ENCODE measurements at regions not wholly inside any gene's neighbourhood (a gene's known extent, or its start where the extent isn't known, plus 50 kb on each side); places are given as distances from the start of the nearest gene placed in this dataset.
"Not testable (repeated sequence)": the region's sequence is repeated elsewhere in the genome, so short reads cannot be mapped to it uniquely, and the experiment has no call there.

DNA sequence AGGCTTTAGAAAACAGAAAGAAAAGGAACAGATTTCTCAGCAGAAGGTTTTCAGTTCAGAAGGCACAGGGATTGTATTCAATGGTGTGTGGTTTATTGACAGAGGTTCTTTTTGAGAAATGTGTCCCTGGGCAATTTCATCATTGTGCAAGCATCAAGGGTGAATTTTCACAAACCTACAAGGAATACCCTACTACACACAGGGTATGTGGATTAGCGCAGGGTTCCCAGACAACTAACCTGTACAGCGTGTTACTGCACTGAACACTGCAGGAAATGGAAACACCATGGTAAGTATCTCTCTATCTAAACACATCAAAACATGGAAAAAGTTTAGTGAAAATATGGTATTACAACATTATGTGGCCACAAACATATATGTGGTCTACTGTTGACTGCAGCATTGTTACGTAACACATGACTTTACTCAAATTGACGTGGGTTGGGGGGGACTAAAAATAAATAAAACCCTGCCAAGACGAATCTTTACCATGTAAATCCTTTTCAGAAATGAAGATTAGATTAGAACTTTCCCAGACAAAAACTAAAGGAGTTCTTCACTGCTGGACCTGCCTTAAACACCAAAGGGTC lies 893.1 kb downstream of the TMEM121 start:
- DNase-seq (ENCODE audit: missing footprints): no peak
- intact Hi-C loops (cut with DNase I): no loop called here
- no peak for ATAC-seq

DNA sequence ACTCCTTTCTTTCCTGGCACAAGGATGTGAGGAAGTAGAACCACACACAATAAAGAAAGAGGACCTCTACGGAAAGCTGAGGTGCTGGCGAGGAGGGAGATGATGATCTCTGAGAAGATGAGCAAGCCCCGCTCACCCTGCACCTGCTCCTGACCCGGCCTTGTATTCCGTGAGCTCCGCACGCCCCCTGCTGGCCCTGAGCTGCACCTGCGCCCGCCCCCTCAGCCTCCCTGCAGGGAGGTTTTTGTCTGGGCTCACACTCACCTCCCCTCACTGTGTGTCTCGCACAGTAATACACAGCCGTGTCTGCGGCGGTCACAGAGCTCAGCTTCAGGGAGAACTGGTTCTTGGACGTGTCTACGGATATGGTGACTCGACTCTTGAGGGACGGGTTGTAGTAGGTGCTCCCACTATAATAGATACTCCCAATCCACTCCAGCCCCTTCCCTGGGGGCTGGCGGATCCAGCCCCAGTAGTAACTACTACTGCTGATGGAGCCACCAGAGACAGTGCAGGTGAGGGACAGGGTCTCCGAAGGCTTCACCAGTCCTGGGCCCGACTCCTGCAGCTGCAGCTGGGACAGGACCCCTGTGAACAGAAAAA lies 895.1 kb downstream of the TMEM121 start:
- DNase-seq (ENCODE audit: missing footprints): peak; percentile 72
- intact Hi-C loops (cut with DNase I); ATAC-seq: not testable (repeated sequence)

DNA sequence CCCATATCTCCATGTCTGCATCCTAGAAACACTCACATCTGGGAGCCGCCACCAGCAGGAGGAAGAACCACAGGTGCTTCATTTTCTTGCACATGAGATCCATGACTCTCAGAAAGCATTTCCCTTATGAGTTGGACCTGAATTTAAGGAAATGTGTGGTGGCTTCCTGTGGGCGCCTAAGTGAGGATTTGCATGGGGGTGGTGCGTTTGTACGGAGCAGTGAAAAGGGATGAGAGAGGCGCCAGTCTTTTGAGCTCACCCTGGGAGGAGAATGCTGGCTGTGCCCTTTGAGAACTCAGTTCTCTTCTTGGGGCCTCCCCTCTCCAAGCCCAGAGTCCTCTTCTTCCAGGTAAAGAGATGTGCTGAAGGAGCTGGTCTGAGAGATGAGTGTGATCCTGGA lies 895.7 kb downstream of the TMEM121 start:
- ATAC-seq (no peak), DNase-seq (ENCODE audit: missing footprints) (no peak)
- intact Hi-C loops (cut with DNase I): no loop called here

DNA sequence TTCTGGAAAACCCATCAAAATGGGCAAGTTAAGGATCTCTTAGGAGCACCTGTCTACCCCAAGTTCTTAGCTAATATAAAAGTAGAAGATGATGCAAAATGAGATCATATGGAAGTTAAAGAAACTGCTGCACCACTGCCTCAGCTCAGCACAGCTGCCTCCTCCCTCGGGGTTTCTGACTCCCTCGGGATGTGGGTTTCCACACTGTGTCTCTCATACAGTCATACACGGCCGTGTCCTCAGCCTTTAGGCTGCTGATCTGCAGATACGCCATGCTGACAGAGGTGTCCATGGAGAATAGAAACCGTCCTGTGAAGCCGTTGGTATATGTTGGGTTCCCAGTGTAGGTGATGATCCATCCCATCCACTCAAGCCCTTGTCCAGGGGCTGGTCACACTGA lies 898.8 kb downstream of the TMEM121 start:
- intact Hi-C loops (cut with DNase I); DNase-seq (ENCODE audit: missing footprints); ATAC-seq: not testable (repeated sequence)

DNA sequence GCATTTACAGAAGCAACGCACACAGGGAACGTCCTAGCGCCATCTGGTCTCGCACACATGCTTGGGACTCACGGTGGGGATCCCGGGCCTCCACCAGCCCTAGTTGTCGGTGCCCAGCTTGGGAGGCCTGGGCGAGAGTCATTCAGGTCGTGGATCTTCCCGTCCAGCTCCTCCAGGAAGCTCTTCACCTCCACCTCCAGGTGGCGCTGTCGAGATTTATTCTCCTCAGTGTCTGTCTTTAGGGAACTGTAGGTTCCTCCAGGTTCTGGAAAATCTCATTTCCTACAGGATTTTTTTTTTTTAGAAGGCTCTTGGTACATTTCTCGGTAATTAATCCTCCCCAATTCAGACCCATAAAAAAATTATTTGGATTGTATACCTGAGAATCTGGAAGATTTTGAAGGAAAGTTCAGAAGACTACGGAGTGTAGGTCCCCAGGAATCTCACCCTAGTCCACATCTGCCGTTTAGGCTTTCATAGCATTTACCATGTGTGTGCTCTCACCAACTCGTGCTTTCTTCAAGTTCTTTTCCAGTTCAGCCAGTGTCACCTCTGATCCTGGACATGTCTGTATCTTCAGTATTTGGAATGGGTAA lies 910.0 kb downstream of the TMEM121 start:
- DNase-seq (ENCODE audit: missing footprints) (peak; percentile 54), ATAC-seq (no peak)
- intact Hi-C loops (cut with DNase I): no loop called here

DNA sequence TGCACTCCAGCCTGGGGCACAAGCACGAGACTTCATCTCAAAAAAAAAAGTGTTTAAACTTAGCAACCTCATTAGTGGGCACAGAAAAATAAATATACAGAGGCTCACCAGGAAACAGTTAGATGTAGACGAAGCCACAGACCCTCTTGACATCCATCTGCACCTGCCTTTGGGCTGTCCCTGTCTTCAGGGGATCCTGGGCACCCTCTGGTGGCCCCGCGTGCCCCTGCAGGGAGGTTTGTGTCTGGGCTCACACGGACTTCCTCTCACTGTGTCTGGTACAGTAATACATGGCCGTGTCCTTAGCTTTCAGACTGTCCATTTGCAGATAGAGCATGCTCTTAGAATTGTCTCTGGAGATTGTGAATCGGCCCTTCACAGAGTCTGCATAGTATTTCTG lies 916.5 kb downstream of the TMEM121 start:
- intact Hi-C loops (cut with DNase I): no loop called here
- DNase-seq (ENCODE audit: missing footprints) (no peak), ATAC-seq (no peak)

DNA sequence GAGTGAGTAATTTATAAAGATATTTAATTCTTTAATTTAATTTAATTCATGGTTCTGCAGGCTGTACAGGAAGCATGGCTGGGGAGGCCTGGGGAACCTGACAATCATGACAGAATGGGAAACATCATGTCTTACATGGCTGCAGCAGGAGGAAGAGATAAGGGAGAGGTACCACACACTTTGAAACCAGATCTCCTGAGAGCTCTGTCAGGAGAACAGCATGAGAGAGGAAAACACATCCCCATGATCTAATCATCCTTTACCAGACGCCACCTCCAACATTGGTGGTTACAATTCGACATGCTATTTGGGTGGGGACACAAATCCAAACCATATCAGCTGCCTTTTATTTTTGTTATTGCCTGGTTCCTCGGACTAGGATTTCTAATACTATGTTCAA lies 928.6 kb downstream of the TMEM121 start:
- intact Hi-C loops (cut with DNase I): no loop called here
- ATAC-seq (no peak), DNase-seq (ENCODE audit: missing footprints) (no peak)

DNA sequence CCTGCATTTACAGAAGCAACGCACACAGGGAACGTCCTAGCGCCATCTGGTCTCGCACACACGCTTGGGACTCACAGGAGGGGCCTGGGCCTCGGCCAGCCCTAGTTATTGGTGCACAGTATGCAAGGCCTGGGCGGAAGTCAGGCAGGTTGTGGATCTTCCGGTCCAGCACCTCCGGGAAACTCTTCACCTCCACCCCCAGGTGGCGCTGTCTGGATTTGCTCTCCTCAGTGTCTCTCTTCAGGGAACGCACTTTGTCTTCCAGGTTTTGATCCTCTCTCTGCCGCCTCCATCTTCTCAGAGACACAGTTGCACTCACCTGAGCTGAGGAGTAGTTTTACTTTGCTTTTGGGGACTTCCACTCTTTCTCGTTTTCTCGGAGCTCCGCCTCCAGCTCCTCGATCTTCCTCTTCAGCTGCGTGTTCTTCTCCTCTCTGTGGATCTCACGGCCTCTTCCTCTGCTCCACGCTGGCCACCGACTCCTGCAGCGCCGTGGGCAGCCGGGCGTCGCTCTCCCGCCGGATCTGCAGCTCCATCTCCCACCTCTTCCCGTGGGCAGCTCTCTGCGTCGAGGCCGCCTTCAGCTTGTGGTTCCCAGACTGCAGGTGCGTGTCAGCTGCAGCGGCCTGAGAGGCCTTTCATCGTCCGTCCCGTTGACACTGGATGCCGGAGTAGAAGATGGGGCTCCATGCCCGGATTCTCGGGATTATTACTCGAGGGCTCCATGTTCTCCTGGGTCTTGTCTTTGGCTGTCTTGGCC lies 933.8 kb downstream of the TMEM121 start:
- ATAC-seq (no peak), DNase-seq (ENCODE audit: missing footprints) (peak; percentile 34)
- intact Hi-C loops (cut with DNase I): no loop called here

DNA sequence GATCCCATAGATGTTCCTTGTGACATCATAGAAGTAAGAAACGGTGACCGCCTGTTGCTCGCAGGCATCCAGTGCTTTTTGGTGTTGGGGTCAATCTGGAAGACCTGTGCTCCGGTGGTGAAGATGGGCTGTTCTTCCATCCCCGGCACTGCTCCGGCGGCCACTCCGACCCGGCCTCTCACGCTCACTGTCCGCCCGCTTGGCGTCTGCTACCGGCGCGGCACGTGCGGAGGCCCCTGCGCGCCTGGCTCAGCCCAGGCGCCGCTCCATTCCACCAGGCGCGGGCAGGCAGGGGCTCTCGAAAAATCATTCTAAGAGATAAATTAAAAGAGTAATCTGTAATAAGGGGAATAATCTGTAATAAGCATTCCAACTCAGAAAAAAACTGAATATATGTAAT lies 934.5 kb downstream of the TMEM121 start:
- intact Hi-C loops (cut with DNase I): no loop called here
- ATAC-seq: no peak
- DNase-seq (ENCODE audit: missing footprints): no peak

DNA sequence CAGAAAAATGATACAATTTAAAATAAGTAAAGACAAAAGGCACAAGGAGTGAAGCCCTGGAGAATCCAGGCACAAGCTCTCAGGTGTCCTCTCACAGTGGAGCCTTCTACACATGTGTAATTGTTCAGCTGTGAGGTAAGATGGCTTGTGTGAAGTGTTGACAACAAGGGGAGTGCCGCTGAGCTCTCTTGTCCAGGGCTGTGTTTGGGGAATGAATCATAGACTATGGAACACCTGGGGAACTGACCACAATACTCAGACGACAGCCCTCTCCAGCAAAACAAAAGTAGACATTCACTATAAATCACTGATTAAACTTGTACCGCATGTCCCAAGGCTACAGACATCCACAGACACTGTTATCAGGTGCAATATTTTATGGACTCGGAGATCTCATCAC lies 940.1 kb downstream of the TMEM121 start:
- DNase-seq (ENCODE audit: missing footprints); ATAC-seq; intact Hi-C loops (cut with DNase I): not testable (repeated sequence)

DNA sequence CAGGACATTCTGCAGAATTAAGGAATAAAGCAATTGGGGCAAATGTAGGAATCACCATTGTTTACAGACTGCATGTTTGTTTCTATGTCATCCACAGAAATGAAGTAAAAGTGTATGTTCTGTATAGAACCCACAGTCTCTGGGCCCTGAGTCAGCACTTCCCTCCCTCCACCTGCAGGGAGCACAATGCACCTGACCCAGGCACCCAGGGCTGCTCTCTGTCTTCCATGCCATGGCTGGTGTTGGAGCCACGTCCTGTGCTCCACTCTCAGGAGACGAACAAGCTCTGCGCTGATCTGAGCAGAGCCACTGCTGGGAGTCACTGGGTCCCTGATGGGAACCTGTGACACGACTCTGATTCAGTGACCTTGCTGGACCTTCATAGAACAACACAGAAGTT lies 942.5 kb downstream of the TMEM121 start:
- DNase-seq (ENCODE audit: missing footprints): peak; percentile 49
- ATAC-seq; intact Hi-C loops (cut with DNase I): not testable (repeated sequence)

DNA sequence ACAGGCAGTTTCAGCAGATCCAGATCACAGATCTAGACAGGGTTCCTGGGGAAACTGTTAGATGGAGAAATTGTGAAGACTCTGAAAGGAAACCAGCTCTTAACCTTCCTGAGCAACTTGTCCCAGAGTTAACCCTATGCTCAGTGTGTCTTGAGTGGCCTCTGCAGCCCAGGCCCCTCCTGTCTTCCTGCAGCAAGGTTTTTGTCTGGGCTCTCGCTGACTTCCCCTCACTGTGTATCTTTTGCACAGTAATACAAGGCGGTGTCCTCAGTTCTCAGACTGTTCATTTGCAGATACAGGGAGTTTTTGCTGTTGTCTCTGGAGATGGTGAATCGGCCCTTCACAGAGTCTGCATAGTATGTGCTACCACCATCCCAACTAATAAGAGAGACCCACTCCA lies 943.6 kb downstream of the TMEM121 start:
- intact Hi-C loops (cut with DNase I); DNase-seq (ENCODE audit: missing footprints); ATAC-seq: not testable (repeated sequence)

DNA sequence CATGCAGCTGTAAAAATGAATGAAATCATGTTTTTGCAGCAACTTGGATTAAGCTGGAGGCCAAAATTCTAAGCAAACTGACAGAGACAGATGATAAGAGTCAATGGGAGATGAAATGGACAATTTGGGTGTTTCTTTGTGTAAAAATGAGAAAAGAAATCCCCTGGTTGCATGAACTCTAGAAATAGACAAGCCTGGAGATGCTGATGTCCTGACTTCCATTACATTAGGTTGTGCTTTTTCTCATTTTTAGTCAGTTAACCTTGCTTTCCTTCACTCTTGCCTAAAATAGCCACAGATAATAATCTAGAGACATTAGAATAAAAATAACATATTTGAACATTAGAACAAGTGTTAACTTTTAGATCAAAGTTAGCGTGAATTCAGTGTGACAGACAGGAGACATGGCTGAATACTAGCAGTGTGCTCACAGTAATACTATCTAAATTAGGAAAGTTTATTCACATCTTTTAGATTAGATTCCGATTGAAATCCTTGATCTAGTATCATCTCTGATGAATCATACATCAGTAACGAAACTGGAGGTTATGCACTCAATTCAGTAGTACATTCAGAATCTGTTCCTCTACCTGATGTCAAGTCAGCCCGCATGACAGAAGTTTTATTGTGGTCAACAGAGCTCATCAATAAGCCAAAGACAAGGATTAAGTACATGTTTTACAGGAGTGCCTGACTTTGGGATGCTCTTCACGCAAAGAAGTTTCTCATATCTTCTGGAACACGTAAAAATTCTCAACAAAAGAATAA lies 948.1 kb downstream of the TMEM121 start:
- ATAC-seq; DNase-seq (ENCODE audit: missing footprints); intact Hi-C loops (cut with DNase I): not testable (repeated sequence)

DNA sequence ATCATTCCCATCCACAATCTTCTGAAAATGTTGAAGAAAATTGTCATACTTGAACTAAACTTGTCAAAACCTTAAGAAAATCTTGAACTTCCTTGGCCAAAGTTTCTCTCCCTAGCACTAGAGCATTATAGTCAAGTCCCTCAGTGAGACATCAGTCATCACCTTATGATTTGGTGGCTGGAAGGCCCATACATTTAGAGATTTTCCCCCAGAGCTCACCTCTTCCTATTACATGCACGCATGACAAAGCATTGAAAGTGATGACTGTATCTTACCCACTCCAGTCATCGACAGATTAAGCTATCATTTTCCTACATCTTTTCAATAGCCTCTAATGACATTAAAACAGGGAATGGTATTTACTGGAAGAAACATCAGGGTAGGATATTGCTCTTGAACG lies 948.8 kb downstream of the TMEM121 start:
- DNase-seq (ENCODE audit: missing footprints); ATAC-seq; intact Hi-C loops (cut with DNase I): not testable (repeated sequence)

DNA sequence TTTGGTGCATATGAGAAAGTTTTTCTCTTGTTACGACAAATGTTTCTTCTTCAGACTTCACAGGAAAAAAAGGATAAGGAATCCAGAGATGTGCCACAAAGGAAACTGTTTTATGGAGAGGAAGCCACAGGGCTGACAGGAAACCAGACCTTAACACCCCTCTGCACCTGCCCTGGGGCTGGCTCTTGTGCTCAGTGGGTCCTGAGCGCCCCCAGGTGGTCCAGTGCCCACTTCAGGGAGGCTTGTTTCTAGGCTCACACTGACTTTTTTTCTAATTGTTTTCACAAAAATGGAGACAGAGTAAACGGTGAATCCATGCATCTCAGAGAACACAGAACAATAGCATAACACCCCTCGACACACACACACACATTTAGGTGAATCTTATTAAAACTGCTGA lies 951.2 kb downstream of the TMEM121 start:
- DNase-seq (ENCODE audit: missing footprints); ATAC-seq; intact Hi-C loops (cut with DNase I): not testable (repeated sequence)

DNA sequence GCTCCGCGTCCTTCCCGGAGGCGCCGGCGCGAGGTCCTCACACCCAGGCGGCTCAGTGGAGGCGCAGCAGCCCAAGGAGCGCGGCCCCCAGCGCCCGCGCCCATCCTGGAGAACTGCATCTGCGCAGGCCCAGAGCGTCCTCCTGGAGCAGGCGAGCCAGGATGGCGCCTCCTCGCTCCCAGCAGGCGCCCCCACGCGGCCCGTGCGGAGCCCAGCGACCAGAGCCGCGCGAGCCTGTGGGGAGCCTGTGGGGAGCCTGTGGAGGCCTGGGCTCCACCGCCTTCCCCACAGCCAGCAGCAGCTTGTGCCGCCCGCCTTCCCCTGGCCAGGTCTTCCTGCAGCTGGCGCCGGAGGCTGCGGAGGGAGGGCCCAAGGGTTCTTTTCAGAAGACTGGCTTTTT lies 953.9 kb downstream of the TMEM121 start:
- DNase-seq (ENCODE audit: missing footprints); ATAC-seq; intact Hi-C loops (cut with DNase I): not testable (repeated sequence)

DNA sequence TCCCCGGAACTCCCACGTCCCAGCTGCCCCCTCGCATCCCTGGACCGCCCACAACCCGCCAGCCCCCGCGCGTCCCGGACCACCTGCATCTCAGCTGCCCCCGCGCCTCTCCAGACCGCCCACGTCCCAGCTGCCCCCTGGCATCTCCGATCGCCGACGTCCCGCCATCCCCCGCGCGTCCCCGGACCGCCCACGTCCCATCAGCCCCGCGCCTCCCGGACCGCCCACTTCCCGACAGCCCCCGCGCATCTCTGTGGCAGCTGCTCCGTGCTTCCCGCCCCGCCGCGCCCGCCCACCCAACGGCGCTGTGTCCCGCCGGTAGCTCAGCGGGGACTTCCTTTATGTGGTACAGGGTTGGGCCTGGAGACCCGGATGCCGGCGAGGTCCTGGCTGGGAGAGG lies 955.8 kb downstream of the TMEM121 start:
- intact Hi-C loops (cut with DNase I); DNase-seq (ENCODE audit: missing footprints); ATAC-seq: not testable (repeated sequence)

DNA sequence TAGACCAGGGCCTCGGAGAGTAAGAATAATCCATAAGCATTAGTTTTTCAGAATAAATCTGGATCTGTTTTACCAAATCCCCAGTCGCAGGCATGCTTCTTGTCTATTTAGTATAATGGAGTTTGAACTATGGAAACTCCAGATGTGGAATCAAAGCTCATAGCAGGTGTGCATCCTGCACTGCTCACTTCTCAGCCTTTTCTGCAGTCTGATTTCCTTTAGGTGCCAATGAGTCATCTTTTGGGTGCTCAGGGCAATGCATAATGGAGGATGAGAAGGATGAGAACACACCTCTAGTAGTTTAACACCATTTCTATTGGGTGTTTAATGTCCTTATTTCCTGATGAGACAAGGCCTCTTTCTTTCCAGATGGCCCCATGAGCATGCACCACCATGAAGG lies 961.2 kb downstream of the TMEM121 start:
- DNase-seq (ENCODE audit: missing footprints): no peak
- intact Hi-C loops (cut with DNase I): no loop called here

DNA sequence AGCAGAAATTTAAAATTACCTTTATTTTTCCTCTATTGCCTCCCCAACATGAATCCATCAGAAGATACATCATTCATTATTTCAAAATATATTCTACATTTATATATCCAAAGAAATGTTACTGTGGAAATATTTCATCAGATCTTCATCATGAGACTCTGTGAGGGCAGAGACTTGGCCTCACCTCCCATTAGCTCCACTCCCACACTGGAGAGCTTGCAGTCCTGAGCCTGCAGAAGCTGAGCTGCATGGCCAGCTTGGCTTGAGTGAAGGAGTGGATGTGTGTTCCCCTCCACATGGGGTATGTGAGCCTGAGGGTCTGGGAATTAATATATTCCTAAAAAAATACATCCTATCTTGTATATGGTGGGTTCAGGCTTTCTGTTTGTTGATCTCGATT lies 961.9 kb downstream of the TMEM121 start:
- intact Hi-C loops (cut with DNase I): no loop called here
- DNase-seq (ENCODE audit: missing footprints): no peak
- ATAC-seq: no peak

More for the DNA sequence above, 961.2 kb downstream of the TMEM121 start:
- no peak for ATAC-seq

Data from Right ventricle myocardium inferior (tissue), 1 donor.